ENCODE measurements at regions not wholly inside any gene's neighbourhood (a gene's known extent, or its start where the extent isn't known, plus 50 kb on each side); places are given as distances from the start of the nearest gene placed in this dataset.

DNA sequence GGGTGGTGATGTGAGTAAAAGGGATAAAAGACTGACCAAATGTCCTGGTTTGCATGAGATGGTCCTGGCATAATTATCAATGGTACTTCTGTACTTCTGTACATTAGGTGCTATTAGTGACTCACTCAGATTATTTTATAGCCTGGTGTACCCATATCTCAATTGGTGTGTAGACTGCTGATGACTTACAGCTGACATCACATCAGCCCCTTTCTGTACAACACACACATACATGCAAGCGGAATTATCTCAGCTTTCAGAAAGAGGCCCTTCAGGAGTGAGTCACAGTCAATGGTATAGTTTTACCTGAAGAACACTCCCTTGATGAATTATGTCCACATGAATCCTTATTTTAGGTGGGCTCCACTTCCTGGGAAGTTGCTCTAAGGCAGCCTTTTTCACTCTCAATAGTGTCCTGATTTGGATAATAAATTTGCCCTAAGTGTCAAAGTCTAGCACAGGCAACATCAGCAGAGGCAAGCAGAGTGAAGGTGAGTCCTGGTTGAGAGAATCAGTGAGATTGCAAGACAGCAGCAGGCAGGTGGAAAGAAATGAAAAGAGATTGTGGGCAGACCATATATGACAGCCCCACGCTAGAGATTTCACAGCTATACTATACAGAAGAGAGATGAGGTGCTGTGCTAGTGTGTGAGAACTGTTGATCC, 137.0 kb downstream of the ZPLD1 start:
- ChIA-PET POLR2A (no interaction called here), CTCF (no interaction called here)
- H3K4me1 ChIP-seq: no peaks in the 10 kb centered on the region
- H3K9me3 ChIP-seq: no peaks in the 10 kb centered on the region
- H3K27me3 ChIP-seq (replicated peaks; ENCODE audit: control insufficient read depth, insufficient read depth, low read length): no peaks in the 10 kb centered on the region
- TF ChIP-seq, protein P1, sequence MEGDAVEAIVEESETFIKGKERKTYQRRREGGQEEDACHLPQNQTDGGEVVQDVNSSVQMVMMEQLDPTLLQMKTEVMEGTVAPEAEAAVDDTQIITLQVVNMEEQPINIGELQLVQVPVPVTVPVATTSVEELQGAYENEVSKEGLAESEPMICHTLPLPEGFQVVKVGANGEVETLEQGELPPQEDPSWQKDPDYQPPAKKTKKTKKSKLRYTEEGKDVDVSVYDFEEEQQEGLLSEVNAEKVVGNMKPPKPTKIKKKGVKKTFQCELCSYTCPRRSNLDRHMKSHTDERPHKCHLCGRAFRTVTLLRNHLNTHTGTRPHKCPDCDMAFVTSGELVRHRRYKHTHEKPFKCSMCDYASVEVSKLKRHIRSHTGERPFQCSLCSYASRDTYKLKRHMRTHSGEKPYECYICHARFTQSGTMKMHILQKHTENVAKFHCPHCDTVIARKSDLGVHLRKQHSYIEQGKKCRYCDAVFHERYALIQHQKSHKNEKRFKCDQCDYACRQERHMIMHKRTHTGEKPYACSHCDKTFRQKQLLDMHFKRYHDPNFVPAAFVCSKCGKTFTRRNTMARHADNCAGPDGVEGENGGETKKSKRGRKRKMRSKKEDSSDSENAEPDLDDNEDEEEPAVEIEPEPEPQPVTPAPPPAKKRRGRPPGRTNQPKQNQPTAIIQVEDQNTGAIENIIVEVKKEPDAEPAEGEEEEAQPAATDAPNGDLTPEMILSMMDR (IDR thresholded peaks at IDR 0.05; ENCODE audit: insufficient read depth in 1 of 2, low read depth in 1 of 2, low read length in 1 of 2, severe bottlenecking in 1 of 2, unreplicated experiment in 1 of 2): no peak
- no peak overlapping the region for H3K4me3 ChIP-seq (ENCODE audit: low read depth, low read length)
- no TSS peak for BruUV-seq (replicated peaks)
- intact Hi-C loops (cut with micrococcal nuclease; ENCODE audit: unreplicated experiment): no loop called here
- no peak overlapping the region for H3K4me3 Mint-ChIP-seq (ENCODE audit: unreplicated experiment)
- no peaks in the 10 kb centered on the region for H3K27me3 Mint-ChIP-seq (ENCODE audit: insufficient read depth, unreplicated experiment)
- no peaks in the 10 kb centered on the region for H3K4me1 Mint-ChIP-seq (ENCODE audit: low read depth, unreplicated experiment)
- no peak overlapping the region for H3K27ac Mint-ChIP-seq (ENCODE audit: unreplicated experiment)
- H3K36me3 ChIP-seq (ENCODE audit: control insufficient read depth, insufficient read depth, low read length): no peaks in the 10 kb centered on the region
- no peak for DNase-seq
- H3K36me3 Mint-ChIP-seq (ENCODE audit: insufficient read depth, unreplicated experiment): no peaks in the 10 kb centered on the region
- no peaks in the 10 kb centered on the region for H3K9me3 Mint-ChIP-seq (ENCODE audit: unreplicated experiment)

DNA sequence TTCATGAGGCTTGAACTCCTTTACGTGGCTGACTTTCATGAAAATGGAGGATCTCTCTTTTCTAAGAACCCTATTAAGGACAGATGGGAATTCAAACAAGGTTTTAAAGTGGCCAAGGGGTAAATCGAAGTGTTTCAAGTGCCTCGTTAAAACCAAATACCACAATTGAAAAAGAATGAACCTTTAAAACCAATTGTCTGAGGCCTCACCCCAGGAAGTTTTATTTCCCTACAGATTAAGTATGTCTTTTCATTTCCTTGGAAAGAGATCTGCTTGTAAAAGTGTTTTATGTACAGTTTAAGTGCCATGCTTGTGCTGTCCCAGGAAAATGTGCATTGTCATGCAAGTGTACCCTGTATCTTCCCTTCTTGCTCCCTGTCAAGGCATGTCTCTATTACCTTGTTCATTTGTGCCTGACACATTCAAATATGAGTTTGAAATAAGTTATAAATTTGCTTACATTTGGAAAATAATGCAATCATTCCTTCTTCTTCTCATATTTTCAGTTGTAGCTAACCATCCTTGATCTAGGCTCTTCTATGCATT, 138.7 kb downstream of the ZPLD1 start:
- H3K27me3 Mint-ChIP-seq (ENCODE audit: insufficient read depth, unreplicated experiment): no peaks in the 10 kb centered on the region
- ChIA-PET POLR2A (no interaction called here), CTCF (no interaction called here)
- Histone ChIP-seq H3K9me3 (no peaks in the 10 kb centered on the region), H3K36me3 (ENCODE audit: control insufficient read depth, insufficient read depth, low read length) (no peaks in the 10 kb centered on the region), H3K4me3 (ENCODE audit: low read depth, low read length) (no peak overlapping the region), H3K27me3 (replicated peaks; ENCODE audit: control insufficient read depth, insufficient read depth, low read length) (no peaks in the 10 kb centered on the region), H3K4me1 (no peaks in the 10 kb centered on the region)
- no TSS peak for BruUV-seq (replicated peaks)
- no peak overlapping the region for H3K4me3 Mint-ChIP-seq (ENCODE audit: unreplicated experiment)
- no peak for DNase-seq
- no peaks in the 10 kb centered on the region for H3K36me3 Mint-ChIP-seq (ENCODE audit: insufficient read depth, unreplicated experiment)
- intact Hi-C loops (cut with micrococcal nuclease; ENCODE audit: unreplicated experiment): no loop called here
- no peaks in the 10 kb centered on the region for H3K4me1 Mint-ChIP-seq (ENCODE audit: low read depth, unreplicated experiment)
- no peak overlapping the region for H3K27ac Mint-ChIP-seq (ENCODE audit: unreplicated experiment)
- TF ChIP-seq, protein P1 (IDR thresholded peaks at IDR 0.05; ENCODE audit: insufficient read depth in 1 of 2, low read depth in 1 of 2, low read length in 1 of 2, severe bottlenecking in 1 of 2, unreplicated experiment in 1 of 2): no peak
- no peaks in the 10 kb centered on the region for H3K9me3 Mint-ChIP-seq (ENCODE audit: unreplicated experiment)

DNA sequence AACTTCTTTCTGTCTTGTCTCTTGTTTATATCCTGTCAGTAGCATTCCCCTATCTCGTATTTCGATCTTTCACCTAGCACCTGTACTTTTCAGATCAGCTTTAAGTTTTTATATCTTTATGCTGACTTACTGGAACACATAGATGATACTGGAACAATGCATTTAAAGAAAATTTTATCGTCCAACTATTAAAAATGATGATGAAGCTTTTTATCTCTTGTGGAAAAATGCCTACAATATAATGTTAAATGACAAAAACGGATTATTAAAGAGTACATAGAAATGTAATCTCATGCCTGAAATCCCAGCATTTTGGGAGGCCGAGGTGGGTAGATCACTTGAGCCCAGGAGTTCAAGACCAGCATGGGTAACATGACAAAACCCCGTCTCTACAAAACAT, 139.5 kb downstream of the ZPLD1 start:
- Histone ChIP-seq H3K27me3 (replicated peaks; ENCODE audit: control insufficient read depth, insufficient read depth, low read length) (no peaks in the 10 kb centered on the region), H3K4me1 (no peaks in the 10 kb centered on the region), H3K4me3 (ENCODE audit: low read depth, low read length) (no peak overlapping the region), H3K9me3 (no peaks in the 10 kb centered on the region), H3K36me3 (ENCODE audit: control insufficient read depth, insufficient read depth, low read length) (no peaks in the 10 kb centered on the region)
- ChIA-PET POLR2A (no interaction called here), CTCF (no interaction called here)
- DNase-seq: no peak
- H3K4me3 Mint-ChIP-seq (ENCODE audit: unreplicated experiment): no peak overlapping the region
- H3K4me1 Mint-ChIP-seq (ENCODE audit: low read depth, unreplicated experiment): no peaks in the 10 kb centered on the region
- no TSS peak for BruUV-seq (replicated peaks)
- no peak overlapping the region for H3K27ac Mint-ChIP-seq (ENCODE audit: unreplicated experiment)
- no peaks in the 10 kb centered on the region for H3K9me3 Mint-ChIP-seq (ENCODE audit: unreplicated experiment)
- TF ChIP-seq, protein P1 (IDR thresholded peaks at IDR 0.05; ENCODE audit: insufficient read depth in 1 of 2, low read depth in 1 of 2, low read length in 1 of 2, severe bottlenecking in 1 of 2, unreplicated experiment in 1 of 2): no peak
- no peaks in the 10 kb centered on the region for H3K36me3 Mint-ChIP-seq (ENCODE audit: insufficient read depth, unreplicated experiment)
- H3K27me3 Mint-ChIP-seq (ENCODE audit: insufficient read depth, unreplicated experiment): no peaks in the 10 kb centered on the region
- intact Hi-C loops (cut with micrococcal nuclease; ENCODE audit: unreplicated experiment): no loop called here

Data from Caco-2 (cell line).